Left lung (tissue), 4 donors: ENCODE measurements at regions not wholly inside any gene's neighbourhood (a gene's known extent, or its start where the extent isn't known, plus 50 kb on each side); places are given as distances from the start of the nearest gene placed in this dataset.

Experiments used
- ATAC-seq: fragments of 200-7000 bp; cut with Tn5 transposase; one replicate; pipeline ENCODE4 v1.9.1; 2020; ENCODE audit warnings: moderate library complexity
- DNase-seq, 4 donors: peaks; one replicate each; pipeline ENCODE4 v3.0.0-alpha.2; 2013 to 2020
- H3K27ac ChIP-seq, 2 donors: fragments of 200-600 bp; sonication (generic) in 1 of 2; one replicate each; pipeline versions ENCODE4 v1.5.0 to v1.8.0; 2020 to 2021
- H3K27me3 ChIP-seq, 2 donors: fragments of 200-600 bp; sonication (generic) in 1 of 2; one replicate each; pipeline versions ENCODE4 v1.5.0 to v1.8.0; 2020 to 2021
- H3K36me3 ChIP-seq, 2 donors: fragments of 200-600 bp; sonication (generic) in 1 of 2; one replicate each; pipeline versions ENCODE4 v1.5.0 to v1.8.0; 2020 to 2021
- H3K4me1 ChIP-seq, 2 donors: fragments of 200-600 bp; one replicate each; pipeline ENCODE4 v1.8.0; 2021
- H3K4me3 ChIP-seq, 2 donors: fragments of 200-600 bp; sonication (generic) in 1 of 2; one replicate each; pipeline versions ENCODE4 v1.5.0 to v1.8.0; 2020 to 2021; ENCODE audit warnings: mild to moderate bottlenecking in 1 of 2
- H3K9me3 ChIP-seq, 2 donors: fragments of 200-600 bp; sonication (generic) in 1 of 2; one replicate each; pipeline versions ENCODE4 v1.5.0 to v1.8.0; 2020 to 2021
- intact Hi-C, 2 donors: fragments of 100-400 bp; cut with DNase I; formaldehyde crosslinking; loops; one replicate each; pipeline versions ENCODE4 v1.11.2 to v1.14.2; 2022
- TF ChIP-seq, protein P1 (sequence below), 2 donors: fragments of 200-600 bp; sonication (generic) in 1 of 2; IDR thresholded peaks; one replicate each; pipeline versions ENCODE4 v1.5.0 to v1.8.0; 2021; ENCODE audit warnings: antibody characterized with exemption in 2 of 2
- donor health status: DM: no; HTN: yes; CAD: no.
- donor health status: DM: no; HTN: no; CAD: no.

- no peak for DNase-seq
- Histone ChIP-seq H3K4me3 (no peak overlapping the region), H3K36me3 (no peaks in the 10 kb centered on the region), H3K4me1 (no peaks in the 10 kb centered on the region), H3K9me3 (no peaks in the 10 kb centered on the region), H3K27ac (no peak overlapping the region), H3K27me3 (no peaks in the 10 kb centered on the region)
- ATAC-seq: no peak
- TF ChIP-seq, protein P1, sequence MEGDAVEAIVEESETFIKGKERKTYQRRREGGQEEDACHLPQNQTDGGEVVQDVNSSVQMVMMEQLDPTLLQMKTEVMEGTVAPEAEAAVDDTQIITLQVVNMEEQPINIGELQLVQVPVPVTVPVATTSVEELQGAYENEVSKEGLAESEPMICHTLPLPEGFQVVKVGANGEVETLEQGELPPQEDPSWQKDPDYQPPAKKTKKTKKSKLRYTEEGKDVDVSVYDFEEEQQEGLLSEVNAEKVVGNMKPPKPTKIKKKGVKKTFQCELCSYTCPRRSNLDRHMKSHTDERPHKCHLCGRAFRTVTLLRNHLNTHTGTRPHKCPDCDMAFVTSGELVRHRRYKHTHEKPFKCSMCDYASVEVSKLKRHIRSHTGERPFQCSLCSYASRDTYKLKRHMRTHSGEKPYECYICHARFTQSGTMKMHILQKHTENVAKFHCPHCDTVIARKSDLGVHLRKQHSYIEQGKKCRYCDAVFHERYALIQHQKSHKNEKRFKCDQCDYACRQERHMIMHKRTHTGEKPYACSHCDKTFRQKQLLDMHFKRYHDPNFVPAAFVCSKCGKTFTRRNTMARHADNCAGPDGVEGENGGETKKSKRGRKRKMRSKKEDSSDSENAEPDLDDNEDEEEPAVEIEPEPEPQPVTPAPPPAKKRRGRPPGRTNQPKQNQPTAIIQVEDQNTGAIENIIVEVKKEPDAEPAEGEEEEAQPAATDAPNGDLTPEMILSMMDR (IDR thresholded peaks at IDR 0.05): no peak
- intact Hi-C loops: no loop called here
Observed at GRCh38 chr2:221926327-221926726, 354.2 kb upstream of the EPHA4 start.

DNA sequence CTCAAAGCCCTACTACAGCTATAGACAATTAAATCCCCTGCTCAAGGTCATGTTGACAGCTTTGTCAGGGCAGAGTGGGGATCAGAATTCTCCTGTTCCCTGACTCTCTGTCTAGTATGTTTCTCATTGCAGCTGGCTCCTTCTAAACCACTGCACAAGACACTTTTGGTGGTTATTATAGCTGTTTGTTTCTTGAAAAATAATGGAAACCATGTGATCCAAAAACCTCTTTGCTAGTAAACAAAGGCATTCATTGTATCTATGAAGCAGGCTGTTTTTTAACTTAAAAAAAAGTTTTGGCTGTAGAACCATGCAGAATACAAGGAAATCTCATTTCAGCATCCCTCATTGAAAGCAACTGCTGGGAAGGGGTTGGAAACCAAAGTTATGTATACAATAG lies 352.5 kb upstream of the EPHA4 start:
- no peaks in the 10 kb centered on the region for H3K27me3 ChIP-seq
- H3K27ac ChIP-seq: no peak overlapping the region
- TF ChIP-seq, protein P1 (IDR thresholded peaks at IDR 0.05): no peak
- intact Hi-C loops: no loop called here
- H3K4me1 ChIP-seq: no peaks in the 10 kb centered on the region
- no peaks in the 10 kb centered on the region for H3K9me3 ChIP-seq
- ATAC-seq (no peak), DNase-seq (no peak)
- H3K36me3 ChIP-seq: no peaks in the 10 kb centered on the region
- no peak overlapping the region for H3K4me3 ChIP-seq

DNA sequence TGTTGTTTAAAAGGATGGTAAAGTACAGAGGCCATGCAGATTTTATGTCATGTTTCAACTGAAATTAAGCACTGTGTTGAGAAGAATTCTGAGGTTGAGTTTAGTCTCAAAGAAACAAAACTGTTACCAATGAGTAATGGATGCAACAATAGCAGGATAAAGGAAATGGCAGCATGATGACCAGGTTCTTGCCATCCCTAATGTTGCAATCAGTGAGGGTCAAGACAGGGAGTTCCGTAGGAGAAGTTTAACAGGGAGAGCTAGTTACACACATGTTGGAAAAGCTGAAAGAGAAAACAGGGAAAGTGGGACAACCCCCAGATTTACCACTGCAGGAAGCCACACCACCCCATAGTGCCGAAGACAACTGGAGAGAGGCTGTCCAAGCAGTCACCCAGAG lies 343.8 kb upstream of the EPHA4 start:
- no peak for DNase-seq
- no peak for ATAC-seq
- H3K36me3 ChIP-seq: no peaks in the 10 kb centered on the region
- no peak overlapping the region for H3K4me3 ChIP-seq
- intact Hi-C loops: no loop called here
- H3K4me1 ChIP-seq: no peaks in the 10 kb centered on the region
- no peaks in the 10 kb centered on the region for H3K9me3 ChIP-seq
- H3K27me3 ChIP-seq: no peaks in the 10 kb centered on the region
- TF ChIP-seq, protein P1 (IDR thresholded peaks at IDR 0.05): no peak
- no peak overlapping the region for H3K27ac ChIP-seq

DNA sequence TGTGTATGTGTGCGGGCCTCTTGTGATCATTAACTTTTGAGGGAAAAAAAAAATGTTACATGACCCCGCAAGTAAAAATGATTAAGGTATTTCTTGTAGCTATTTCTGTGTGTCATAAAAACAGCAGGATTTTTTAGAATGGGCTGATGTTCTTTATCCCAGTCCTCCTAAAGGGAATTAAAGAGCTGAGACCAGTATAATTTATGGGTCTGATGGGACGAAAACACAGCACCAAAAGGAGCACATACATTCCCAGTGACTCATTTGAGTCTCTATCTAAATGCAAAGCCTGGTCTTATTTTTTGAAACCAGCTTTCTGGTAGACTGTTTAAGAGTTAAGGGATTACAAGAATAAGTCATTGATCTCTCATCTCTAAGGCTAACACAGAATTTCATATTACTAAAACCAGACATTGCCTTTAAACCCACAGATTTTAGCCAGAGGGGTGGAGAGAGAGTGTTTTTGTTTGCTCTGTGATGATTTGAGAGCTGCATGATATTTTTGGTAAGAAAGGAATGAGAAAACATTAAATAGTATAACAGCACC lies 342.3 kb upstream of the EPHA4 start:
- Histone ChIP-seq H3K9me3 (no peaks in the 10 kb centered on the region), H3K27ac (no peak overlapping the region), H3K4me3 (no peak overlapping the region), H3K4me1 (no peaks in the 10 kb centered on the region), H3K36me3 (no peaks in the 10 kb centered on the region), H3K27me3 (no peaks in the 10 kb centered on the region)
- intact Hi-C loops: no loop called here
- TF ChIP-seq, protein P1 (IDR thresholded peaks at IDR 0.05): no peak
- DNase-seq: no peak
- ATAC-seq: no peak

DNA sequence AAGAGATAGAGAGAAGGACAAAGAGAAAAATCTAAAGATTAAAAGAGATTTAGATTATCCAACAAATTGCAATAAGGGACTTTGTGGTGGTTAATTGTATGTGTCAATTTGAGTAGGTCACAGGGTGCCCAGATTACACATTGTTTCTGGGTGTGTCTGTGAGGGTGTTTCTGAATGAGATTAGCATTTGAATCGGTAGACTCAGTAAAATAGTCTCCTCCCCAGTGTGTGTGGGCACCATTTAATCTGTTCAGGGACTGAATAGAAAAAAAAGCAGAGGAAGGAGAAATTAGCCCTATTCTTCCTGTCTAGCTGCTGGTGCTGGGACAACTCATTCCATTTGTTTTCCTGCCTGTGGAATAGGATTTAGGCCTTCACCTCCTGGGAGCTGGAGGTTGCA lies 339.8 kb upstream of the EPHA4 start:
- ATAC-seq: no peak
- H3K4me1 ChIP-seq: no peaks in the 10 kb centered on the region
- H3K9me3 ChIP-seq: no peaks in the 10 kb centered on the region
- H3K4me3 ChIP-seq: no peak overlapping the region
- intact Hi-C loops: no loop called here
- TF ChIP-seq, protein P1 (IDR thresholded peaks at IDR 0.05): no peak
- no peaks in the 10 kb centered on the region for H3K36me3 ChIP-seq
- DNase-seq: no peak
- no peak overlapping the region for H3K27ac ChIP-seq
- no peaks in the 10 kb centered on the region for H3K27me3 ChIP-seq
